ENCODE measurements at regions not wholly inside any gene's neighbourhood (a gene's known extent, or its start where the extent isn't known, plus 50 kb on each side); places are given as distances from the start of the nearest gene placed in this dataset.

GRCh38 chr12:76641073-76641472 is 81.5 kb upstream of the OSBPL8 start:
- no peak for TF ChIP-seq CTCF (conservative IDR thresholded peaks at IDR 0.05 in 1 of 2, IDR thresholded peaks at IDR 0.05 in 1 of 2; ENCODE audit: low read depth in 1 of 2, low read length in 2 of 2)
- TF ChIP-seq EZH2 (IDR thresholded peaks at IDR 0.05; ENCODE audit: low read length, missing control alignments): no peak
